Caco-2 (cell line): ENCODE measurements at regions not wholly inside any gene's neighbourhood (a gene's known extent, or its start where the extent isn't known, plus 50 kb on each side); places are given as distances from the start of the nearest gene placed in this dataset.

Source experiments
- BruUV-seq: library from RNA; stranded (reverse); fragments of 400-500 nt; replicated peaks from 2 replicates; lab custom pipeline; 2021; lab: Mats Ljungman, UMichigan
- CTCF ChIA-PET: fragments of 300-600 bp; sonication (Branson Sonifier 250); formaldehyde crosslinking; loops from one replicate; lab custom pipeline; 2022; ENCODE audit warnings: antibody characterized with exemption; lab: Charles Lee
- POLR2A ChIA-PET: fragments of 300-600 bp; sonication (Branson Sonifier 250); formaldehyde crosslinking; loops from one replicate; lab custom pipeline; 2022; ENCODE audit warnings: antibody characterized with exemption; lab: Charles Lee
- DNase-seq, 2 experiments: peaks; one replicate each; pipeline versions ENCODE4 v3.0.0 to v3.0.0-alpha.2; 2020 to 2022
- H3K27me3 ChIP-seq: replicated peaks from 2 replicates; pipeline ENCODE4 v1.6.0; 2011; ENCODE audit warnings: low read length; ENCODE audit not compliant: control insufficient read depth, insufficient read depth
- H3K36me3 ChIP-seq: 2 replicates; pipeline ENCODE4 v1.5.1; 2011; ENCODE audit warnings: low read length; ENCODE audit not compliant: control insufficient read depth, insufficient read depth
- H3K4me1 ChIP-seq: fragments of 250-450 bp; sonication (Bioruptor Pico); 2 replicates; pipeline ENCODE4 v1.5.1; 2020; ENCODE audit warnings: mild to moderate bottlenecking
- H3K4me3 ChIP-seq: 2 replicates; pipeline ENCODE4 v1.5.1; 2011; ENCODE audit warnings: low read depth, mild to moderate bottlenecking, control low read depth, low read length
- H3K9me3 ChIP-seq: fragments of 250-450 bp; sonication (Bioruptor Pico); 2 replicates; pipeline ENCODE4 v1.5.1; 2020; ENCODE audit warnings: mild to moderate bottlenecking, moderate library complexity
- H3K27ac Mint-ChIP-seq: one replicate; pipeline ENCODE4 v1.8.0; 2022; ENCODE audit warnings: mixed read lengths; ENCODE audit not compliant: unreplicated experiment
- H3K27me3 Mint-ChIP-seq: one replicate; pipeline ENCODE4 v1.8.0; 2022; ENCODE audit warnings: mixed read lengths; ENCODE audit not compliant: insufficient read depth, unreplicated experiment
- H3K36me3 Mint-ChIP-seq: one replicate; pipeline ENCODE4 v1.8.0; 2022; ENCODE audit warnings: mild to moderate bottlenecking, mixed read lengths; ENCODE audit not compliant: insufficient read depth, unreplicated experiment
- H3K4me1 Mint-ChIP-seq: one replicate; pipeline ENCODE4 v1.8.0; 2022; ENCODE audit warnings: low read depth, mixed read lengths; ENCODE audit not compliant: unreplicated experiment
- H3K4me3 Mint-ChIP-seq: one replicate; pipeline ENCODE4 v1.8.0; 2022; ENCODE audit warnings: mild to moderate bottlenecking, moderate library complexity, mixed read lengths; ENCODE audit not compliant: unreplicated experiment
- H3K9me3 Mint-ChIP-seq: one replicate; pipeline ENCODE4 v1.8.0; 2022; ENCODE audit warnings: mixed read lengths; ENCODE audit not compliant: unreplicated experiment
- CTCF ChIP-seq, 2 experiments: fragments of 200-600 bp in 1 of 2; IDR thresholded peaks; 1 replicate in 1 of 2; 2 replicates in 1 of 2; pipeline versions ENCODE4 v1.5.1 to v1.8.0; 2011 to 2022; ENCODE audit warnings: antibody characterized with exemption in 1 of 2, control low read depth in 1 of 2, inconsistent platforms in 1 of 2, low read depth in 1 of 2, low read length in 1 of 2, mild to moderate bottlenecking in 1 of 2, moderate library complexity in 1 of 2; ENCODE audit not compliant: insufficient read depth in 1 of 2, severe bottlenecking in 1 of 2, unreplicated experiment in 1 of 2
- intact Hi-C: fragments of 100-400 bp; cut with micrococcal nuclease; formaldehyde crosslinking; loops from one replicate; pipeline ENCODE4 v1.10.0; 2022; ENCODE audit not compliant: unreplicated experiment

DNA sequence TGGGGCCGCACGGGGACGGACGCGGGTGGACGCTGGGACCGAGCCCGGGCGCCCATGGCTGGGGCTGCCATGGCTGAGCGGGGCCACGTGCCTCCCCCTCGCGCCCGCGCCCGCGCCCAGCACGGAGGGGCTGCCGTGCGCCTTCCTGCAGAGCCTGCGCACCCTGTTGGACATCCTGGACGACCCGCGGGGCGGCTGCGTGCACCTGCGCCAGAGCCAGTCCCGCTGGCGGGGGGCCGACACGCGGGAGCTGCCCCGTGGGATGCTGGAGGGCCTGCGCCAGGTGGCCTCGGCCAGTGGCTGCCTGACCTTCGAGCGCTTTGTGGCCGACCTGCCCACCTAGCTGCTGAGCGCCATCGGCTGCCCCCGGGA, 72.5 kb upstream of the KCTD7 start:
- Histone ChIP-seq H3K9me3 (no peaks in the 10 kb centered on the region), H3K27me3 (no peaks in the 10 kb centered on the region), H3K4me3 (no peak overlapping the region), H3K36me3 (peaks cover 2% of the 10 kb centered on the region; the same call in 1 of the 2 replicates), H3K4me1 (no peaks in the 10 kb centered on the region)
- Mint-ChIP-seq H3K4me1 (no peaks in the 10 kb centered on the region), H3K36me3 (peaks cover 71% of the 10 kb centered on the region), H3K27me3 (no peaks in the 10 kb centered on the region), H3K9me3 (no peaks in the 10 kb centered on the region), H3K27ac (no peak overlapping the region), H3K4me3 (no peak overlapping the region)
- POLR2A ChIA-PET: no interaction called here
- BruUV-seq: no TSS peak
- intact Hi-C loops: loop anchor here (5.0 kb wide), 2 partner anchors 96 to 186 kb away; partner anchors contain the start of gene RABGEF1
- CTCF ChIA-PET: interaction anchor here (0.6 kb wide), 1 partner anchor 97 kb away, joined by 3 read pairs; no protein-coding TSS in a partner anchor
- no peak for DNase-seq
- no peak for TF ChIP-seq CTCF (IDR thresholded peaks at IDR 0.05; ENCODE audit: insufficient read depth in 1 of 2, low read depth in 1 of 2, low read length in 1 of 2, severe bottlenecking in 1 of 2, unreplicated experiment in 1 of 2)

GRCh38 chr7:66556549-66557213, 72.0 kb upstream of the KCTD7 start:
- H3K27me3 Mint-ChIP-seq: no peaks in the 10 kb centered on the region
- Histone ChIP-seq H3K4me1 (no peaks in the 10 kb centered on the region), H3K9me3 (no peaks in the 10 kb centered on the region), H3K27me3 (no peaks in the 10 kb centered on the region), H3K4me3 (no peak overlapping the region), H3K36me3 (peaks cover 2% of the 10 kb centered on the region; the same call in 1 of the 2 replicates)
- ChIA-PET POLR2A (no interaction called here), CTCF (interaction anchor here (1.2 kb wide), 1 partner anchor 62 kb away, joined by 5 read pairs; no protein-coding TSS in a partner anchor)
- H3K9me3 Mint-ChIP-seq: no peaks in the 10 kb centered on the region
- peaks cover 65% of the 10 kb centered on the region for H3K36me3 Mint-ChIP-seq
- no peak for TF ChIP-seq CTCF (IDR thresholded peaks at IDR 0.05; ENCODE audit: insufficient read depth in 1 of 2, low read depth in 1 of 2, low read length in 1 of 2, severe bottlenecking in 1 of 2, unreplicated experiment in 1 of 2)
- no peaks in the 10 kb centered on the region for H3K4me1 Mint-ChIP-seq
- BruUV-seq: no TSS peak
- intact Hi-C loops: loop anchor here (5.0 kb wide), 2 partner anchors 96 to 186 kb away; partner anchors contain the start of gene RABGEF1
- no peak overlapping the region for H3K4me3 Mint-ChIP-seq
- no peak overlapping the region for H3K27ac Mint-ChIP-seq
- DNase-seq: no peak

DNA sequence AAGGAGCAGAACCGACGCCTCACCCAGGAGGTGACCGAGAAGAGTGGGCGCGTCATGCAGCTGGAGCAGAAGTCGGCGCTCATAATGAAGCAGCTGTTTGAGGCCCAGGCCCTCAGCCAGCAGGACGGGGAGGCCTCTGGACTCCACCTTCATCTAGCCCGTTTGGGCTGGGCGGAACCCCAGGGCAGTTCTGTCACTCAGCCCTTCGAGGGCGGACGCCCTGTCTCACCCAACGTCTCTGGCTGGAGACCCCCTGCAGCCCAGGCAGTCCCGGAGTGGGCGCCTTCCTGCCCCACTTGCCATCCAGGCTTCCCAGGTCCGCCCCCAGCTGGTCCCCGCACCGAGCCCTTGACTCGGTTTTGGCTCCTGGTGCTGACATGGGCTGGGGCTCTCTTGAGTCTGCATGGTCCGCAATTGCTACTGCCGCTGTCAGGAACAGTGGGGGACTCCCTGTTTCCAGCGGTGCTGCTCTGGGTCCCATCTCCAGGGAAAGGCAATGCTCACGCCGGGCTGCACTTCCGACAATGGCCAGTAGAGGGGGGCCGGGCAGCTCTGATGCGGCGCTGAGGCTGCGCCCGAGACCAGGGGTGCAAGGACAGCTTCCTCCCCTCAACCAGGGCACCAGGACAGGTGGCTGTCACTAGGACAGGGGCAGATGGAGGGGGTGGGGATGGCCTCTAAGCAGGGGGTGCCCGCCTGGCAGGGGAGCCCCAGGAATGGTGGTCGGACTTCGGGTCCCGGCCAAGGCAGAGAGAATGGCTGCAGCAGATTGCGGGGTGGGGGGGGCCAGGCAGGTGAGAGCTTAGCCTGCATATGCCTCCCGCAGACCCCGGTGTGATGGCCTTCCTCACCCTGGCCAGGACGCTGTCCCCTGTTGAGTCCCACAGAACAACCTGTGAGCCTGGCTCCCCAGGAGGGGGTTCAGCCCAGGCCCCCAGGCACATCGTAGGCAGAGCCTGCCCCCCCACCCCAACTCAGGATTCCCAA, 71.2 kb upstream of the KCTD7 start:
- peak; percentile 62 to 85 for DNase-seq
- Mint-ChIP-seq H3K9me3 (no peaks in the 10 kb centered on the region), H3K36me3 (peaks cover 62% of the 10 kb centered on the region), H3K4me3 (no peak overlapping the region), H3K27me3 (no peaks in the 10 kb centered on the region), H3K27ac (peak overlapping the region; percentile 48), H3K4me1 (no peaks in the 10 kb centered on the region)
- no TSS peak for BruUV-seq
- ChIA-PET POLR2A (interaction anchor here (0.6 kb wide), 1 partner anchor 87 kb away, joined by 3 read pairs; no protein-coding TSS in a partner anchor), CTCF (interaction anchor here (0.6 to 1.2 kb wide), 6 partner anchors 61 to 527 kb away, joined by 3 to 7 read pairs (median 4); no protein-coding TSS in a partner anchor)
- intact Hi-C loops: loop anchor here (5.0 kb wide), 2 partner anchors 95 to 185 kb away; partner anchors contain the start of gene RABGEF1
- no peak overlapping the region for H3K4me3 ChIP-seq
- H3K27me3 ChIP-seq: no peaks in the 10 kb centered on the region
- no peaks in the 10 kb centered on the region for H3K4me1 ChIP-seq
- no peaks in the 10 kb centered on the region for H3K9me3 ChIP-seq
- peak; percentile 94 to 95 for TF ChIP-seq CTCF (IDR thresholded peaks at IDR 0.05; ENCODE audit: insufficient read depth in 1 of 2, low read depth in 1 of 2, low read length in 1 of 2, severe bottlenecking in 1 of 2, unreplicated experiment in 1 of 2)
- peaks cover 2% of the 10 kb centered on the region; the same call in 1 of the 2 replicates for H3K36me3 ChIP-seq
